Pulmonary artery endothelial cell (primary cell): ENCODE measurements at regions not wholly inside any gene's neighbourhood (a gene's known extent, or its start where the extent isn't known, plus 50 kb on each side); places are given as distances from the start of the nearest gene placed in this dataset.

Source experiments
- DNase-seq: peaks from one replicate; pipeline ENCODE4 v3.0.0-alpha.2; 2011; ENCODE audit warnings: low read depth, low spot score

DNA sequence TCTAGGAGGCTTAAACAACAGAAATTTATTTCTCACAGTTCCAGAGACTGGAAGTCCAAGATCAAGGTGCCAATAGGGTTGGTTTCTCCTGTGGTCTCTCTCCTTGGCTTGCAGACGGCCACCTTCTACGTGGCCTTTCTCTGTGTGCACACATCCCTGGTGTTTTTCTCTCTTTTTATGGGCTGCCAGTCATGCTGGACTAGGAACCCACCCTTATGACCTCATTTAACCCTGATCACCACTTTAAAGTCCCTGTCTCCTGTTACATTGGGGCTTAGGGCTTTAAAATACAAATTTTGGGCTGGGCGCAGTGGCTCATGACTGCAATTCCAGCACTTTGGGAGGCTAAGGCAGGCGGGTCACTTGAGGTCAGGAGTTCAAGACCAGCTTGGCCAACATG is 157.1 kb downstream of the TLE1 start:
- no peak for DNase-seq

DNA sequence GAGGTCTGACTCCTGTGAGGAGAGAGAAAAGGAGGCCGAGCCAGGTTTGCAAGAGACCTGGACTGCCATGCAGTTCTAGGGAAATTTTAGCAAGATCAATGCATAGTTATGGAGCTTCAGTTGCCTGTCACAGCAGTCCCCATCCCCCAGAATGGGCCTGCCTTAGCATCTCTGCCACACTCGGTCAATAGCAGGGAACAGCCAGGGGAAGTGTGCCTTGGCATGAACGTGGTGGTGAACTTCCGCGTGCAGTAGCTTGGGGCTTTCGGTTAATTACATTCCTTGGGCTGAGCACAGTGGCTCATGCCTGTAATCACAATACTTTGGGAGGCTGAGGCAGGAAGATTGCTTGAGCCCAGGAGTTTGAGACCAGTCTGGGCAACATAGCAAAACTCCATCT is 157.8 kb downstream of the TLE1 start:
- no peak for DNase-seq

DNA sequence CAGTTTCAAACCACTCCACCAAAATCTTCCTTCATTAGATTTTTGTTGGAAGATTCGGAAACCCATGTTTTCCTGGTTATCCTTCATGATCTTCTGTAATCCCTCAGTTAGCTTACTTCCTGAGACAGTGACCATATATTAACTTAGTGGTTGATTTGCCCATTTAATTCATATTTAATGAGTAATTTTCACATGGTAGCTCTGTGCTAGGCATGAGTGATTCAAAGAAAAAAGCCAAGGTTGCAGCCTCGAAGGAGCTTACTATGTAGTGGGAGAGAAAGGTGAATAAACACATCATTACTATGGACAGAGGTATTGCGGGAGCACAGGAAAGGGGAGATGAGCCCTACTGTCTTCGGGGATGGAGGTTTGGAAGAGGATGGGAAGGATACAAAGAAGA is 158.5 kb downstream of the TLE1 start:
- no peak for DNase-seq

DNA sequence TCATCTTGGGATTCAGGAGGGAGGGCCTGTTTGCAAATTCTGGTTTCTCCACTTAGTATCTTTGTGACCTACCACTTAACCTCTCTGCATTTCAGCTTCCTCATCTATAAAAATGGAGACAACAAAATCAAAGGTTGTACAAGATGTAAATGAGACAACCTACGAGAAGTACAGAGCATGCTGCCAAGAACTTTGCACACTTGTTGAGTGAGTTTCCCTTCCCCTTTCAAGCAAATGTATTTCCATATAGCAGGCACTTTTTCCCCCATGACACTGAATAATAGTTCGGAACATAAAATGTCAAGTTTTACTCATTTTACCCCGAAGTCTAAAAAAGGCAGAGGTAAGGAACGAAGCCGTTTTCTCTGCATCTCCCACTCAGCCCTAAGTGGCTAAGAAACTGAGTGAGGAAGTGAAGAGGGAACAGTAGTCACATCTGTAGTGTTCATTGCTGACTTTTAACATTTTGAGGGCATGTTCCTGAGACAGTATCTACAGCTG is 159.0 kb downstream of the TLE1 start:
- DNase-seq = no peak

DNA sequence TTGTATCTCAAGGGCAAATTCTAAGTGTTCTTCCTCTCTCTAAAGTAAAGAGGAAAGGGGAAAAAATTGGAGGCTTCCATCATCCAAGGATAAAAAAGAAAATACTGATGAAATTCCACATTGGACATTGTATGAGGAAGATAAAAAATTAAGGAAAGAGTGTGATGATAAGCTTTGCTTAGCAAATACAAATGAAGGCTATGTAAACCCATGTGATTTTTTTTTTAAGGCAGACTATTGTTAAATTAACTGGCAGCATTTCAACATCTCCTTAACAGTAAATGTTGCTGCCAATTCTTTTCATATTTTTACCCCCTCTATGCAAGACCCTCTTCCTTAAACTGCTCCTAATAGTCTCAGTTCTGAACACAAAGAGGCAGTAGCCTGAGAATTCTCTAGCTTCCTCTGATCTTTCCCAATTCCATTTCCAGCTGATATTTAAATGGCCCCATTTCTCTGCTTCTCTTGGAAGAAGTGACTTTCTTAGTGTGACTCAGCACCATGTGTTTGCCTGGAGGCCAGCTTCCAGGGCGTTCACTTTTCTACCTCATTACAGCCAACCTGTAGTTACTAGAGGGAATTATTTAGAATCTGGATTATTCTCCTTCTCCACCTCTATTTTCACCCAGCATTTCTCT is 159.7 kb downstream of the TLE1 start:
- peak; percentile 48 for DNase-seq

DNA sequence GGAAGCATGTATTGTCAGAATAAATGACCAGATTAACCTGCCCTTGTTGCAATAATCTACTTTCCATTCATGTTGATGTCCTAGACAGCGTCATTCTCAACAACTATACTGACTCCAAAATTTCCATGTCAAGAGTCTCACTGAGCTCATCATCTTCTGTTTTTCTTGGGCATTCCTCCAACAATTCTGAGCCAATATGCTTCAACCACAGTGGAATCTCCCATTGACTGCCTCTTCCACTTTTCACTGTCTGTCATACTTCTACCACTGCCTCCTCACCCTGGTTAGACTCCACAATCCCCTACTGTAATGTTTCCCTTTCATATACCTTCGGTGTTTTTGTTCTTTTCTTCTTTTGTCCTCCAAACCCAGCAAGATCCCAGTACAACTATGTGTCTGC is 162.8 kb downstream of the TLE1 start:
- no peak for DNase-seq

DNA sequence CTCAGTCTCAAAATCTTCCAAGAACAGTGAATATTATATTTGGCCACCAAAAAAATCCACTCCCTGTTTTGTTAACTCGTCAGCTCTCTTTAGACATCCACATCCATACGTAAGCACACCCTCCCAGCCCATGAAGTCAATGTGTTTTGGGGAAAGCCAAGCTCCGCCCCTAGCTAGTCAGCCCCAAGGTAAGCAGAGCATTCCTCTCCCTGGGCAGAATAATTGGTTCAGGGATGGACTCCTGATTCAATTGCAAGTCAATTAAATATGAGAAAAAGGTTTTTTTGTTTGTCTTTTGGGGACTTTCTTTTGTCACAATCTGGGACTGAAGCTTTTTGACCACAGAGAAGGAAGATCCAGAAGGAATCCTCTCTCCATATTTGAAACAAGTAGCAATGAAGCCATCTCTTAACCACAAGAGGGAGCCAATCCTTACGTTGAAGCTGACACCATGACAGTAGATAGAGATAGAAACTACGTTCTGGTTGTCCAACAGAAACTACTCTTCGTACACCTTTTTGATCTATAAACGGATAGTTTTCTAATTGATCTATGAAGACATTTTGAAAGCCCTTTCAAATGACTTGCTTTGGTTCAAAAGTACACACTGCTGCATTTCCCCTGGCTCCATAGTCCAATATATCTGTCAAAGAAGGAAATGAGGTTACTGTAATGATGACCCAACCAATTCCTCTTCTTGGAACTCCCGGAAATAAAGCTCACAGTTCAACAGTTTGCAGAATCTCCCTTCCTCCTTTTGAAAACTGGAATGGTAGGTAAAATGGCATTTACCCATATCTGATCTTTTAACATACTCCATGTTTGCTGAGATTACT is 166.4 kb downstream of the TLE1 start:
- peak; percentile 39 for DNase-seq

DNA sequence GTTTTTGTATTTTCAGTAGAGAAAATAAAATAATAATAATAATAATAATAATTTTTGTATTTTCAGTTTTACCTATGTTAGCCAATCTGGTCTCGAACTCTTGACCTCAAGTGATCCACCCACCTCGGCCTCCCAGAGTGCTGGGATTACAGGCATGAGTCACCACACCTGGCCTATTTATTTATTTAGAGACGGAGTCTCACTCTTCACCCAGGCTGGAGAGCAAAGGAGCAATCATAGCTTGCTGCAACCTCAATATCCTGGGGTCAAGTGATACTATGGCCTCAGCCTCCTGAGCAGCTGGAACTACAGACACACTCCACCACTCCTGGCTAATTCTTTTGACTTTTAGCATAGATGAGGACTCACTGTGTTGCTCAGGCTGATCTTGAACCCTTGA is 167.5 kb downstream of the TLE1 start:
- no peak for DNase-seq

DNA sequence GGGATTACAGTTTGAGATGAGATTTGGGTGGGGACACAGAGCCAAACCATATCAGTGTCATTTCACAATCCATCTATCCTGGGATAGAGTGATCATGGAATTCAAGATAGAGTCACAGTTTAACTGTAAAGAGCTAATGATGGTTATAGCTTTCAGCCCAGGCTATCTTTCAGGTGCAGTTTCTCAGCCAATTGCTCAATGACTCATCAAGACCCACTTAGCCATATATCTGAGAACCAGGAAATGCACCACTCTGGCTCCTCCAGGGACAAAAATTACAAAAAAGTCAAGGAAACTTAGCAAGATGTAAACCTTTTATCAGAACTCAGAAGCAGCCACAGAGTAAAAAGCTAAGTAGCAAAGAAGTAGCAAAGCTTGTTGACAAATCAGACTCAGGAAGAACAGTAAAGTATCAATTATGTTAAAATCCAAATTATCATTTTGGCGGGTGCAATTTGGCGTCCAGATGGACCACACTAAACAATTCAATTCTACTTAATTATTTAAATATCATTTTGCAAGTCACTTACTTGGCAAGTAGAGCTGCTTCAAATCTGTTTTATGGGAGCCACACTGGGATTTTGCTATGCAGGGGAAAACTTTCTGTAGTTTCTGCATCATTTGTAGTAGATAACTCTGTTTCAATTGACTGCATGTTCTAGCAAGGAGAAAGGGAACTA is 169.4 kb downstream of the TLE1 start:
- DNase-seq = no peak

DNA sequence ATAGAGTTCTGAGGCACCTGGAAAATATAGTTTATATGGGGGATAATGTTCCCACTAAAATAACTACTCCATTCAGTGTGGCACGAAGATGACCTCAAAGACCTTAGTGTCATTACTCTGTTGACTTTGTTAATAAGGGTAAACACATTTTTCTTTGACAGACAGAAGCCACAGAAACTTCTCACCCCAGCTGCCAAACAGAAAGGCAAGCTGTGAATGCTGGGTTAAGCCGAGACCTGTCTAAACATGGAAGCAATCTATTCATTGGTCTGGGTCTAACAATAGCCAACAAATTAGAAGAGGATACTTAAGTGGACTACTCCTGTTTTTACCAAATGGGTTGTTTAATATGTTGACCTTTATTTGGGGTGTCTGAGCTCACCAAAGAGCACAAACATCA is 171.4 kb downstream of the TLE1 start:
- DNase-seq = no peak

DNA sequence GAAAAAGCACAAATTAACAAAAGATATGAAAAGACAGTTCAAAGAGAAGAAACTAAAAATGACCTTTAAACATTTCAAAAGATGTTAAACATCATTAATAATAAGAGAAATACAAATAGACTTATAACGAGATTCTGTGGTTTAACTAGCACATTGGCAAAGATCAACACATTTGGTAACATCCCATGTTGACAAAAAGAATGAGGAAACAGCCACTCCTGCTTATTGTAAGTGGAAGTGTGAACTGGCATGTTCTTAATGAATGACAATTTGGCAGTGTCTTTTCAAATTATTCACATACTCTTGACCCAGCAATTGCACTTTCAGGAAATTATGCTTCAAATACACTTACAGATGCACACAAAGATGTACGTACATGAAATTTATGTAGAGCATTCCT is 176.3 kb downstream of the TLE1 start:
- no peak for DNase-seq

DNA sequence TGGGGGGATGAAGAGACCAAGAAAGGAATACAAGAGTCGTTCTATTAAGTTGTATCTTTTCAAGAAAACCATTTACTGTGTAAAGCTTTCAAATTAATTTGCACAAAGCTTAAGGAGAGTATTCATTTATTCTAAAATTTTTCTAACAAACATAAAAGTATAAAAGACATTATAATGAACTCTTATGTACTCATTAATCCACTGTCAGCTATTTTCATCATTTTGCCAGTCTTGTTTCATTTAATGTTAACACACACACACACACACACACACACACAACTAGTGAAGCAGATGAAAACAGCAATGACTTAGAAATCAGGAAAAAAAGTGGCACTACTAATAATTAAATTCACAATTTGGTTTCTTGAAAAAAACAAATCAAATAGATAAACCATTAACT is 176.7 kb downstream of the TLE1 start:
- DNase-seq = no peak

DNA sequence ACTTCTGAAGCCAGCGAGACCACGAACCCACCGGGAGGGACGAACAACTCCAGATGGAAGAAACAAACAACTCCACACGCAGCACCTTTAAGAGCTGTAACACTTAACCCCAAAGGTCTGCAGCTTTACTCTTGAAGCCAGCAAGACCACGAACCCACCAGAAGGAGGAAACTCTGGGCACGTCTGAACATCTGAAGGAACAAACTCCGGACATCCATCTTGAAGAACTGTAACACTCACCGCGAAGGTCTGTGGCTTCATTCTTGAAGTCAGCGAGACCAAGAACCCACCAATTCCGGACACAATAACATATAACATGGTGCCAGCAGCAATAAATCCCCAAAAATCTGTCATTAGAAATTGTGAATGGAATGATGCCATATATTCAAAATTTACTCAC is 180.9 kb downstream of the TLE1 start:
- DNase-seq = no peak

DNA sequence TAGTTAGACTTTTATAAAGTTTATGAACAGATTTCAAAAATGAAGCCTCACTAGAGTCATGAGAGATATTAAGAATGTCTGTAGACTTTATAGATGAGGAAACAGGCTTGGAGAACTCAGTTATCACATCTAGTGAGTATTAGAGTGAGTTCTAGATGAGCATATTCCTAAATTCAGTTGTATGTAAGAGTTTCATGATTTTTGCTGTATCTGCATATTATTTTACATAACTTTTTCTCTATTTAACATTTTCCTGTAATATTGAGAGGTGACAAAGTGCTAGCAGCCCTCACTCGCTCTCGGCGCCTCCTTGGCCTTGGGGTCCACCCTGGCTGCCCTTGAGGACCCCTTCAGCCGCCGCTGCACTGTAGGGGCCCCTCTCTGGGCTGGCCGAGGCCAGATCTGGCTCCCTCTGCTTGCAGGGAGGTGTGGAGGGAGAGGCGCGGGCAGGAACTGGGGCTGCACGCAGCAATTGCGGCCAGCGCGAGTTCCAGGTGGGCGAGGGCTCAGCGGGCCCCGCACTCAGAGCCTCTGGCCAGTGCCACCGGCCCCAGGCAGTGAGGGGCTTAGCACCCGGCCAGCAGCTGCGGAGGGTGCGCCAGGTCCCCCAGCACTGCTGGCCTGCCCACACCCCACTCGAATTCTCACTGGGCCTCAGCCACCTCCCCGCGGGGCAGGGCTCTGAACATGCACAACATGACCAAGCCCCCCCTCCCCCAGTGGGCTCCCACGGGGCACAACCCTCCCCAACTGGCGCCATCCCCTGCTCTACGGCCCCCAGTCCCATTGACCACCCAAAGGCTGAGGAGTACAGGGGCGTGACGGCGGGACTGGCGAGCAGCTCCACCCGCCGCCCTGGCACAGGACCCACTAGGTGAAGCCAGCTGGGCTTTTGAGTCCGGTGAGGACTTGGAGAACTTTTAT is 182.1 kb downstream of the TLE1 start:
- DNase-seq = no peak

DNA sequence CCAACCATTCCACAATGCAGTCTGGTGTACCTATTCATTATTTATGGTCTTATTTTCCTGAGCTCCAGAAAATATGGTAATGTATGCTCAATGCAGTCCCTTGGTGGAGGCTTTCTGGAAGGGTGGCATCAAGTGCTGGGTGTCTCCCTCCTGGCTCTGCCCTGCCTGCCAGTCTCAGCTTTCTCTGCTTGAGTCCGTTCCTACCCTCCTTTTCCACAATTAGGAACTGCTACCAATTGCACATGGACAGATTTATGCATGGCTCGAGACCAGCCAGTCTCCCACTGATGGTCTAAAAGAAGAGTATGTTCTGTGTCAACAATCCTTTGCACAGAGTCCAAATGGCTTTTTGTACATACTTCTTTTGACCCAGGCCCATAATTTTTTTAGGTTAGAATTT is 189.8 kb downstream of the TLE1 start:
- no peak for DNase-seq

DNA sequence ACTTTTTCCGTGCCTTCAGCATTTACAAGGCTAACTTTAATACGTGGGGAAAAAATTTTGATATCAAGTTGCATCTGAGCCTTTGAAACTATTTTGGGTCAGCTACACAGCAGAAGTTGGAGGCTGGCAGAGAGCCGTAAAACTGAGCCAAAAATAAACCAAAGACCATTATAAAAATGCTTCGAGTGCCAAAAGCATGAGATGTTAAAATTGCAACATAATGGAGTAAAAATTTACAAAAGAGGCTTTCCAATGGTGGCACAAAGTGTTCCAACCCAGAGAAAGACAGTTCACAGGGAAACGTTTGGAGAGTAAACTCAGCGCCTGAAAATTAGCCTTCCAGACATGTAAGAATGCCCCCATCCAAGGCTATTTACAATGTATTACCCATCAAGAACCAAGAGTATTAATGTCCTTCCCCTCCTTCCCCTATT is 190.3 kb downstream of the TLE1 start:
- no peak for DNase-seq

DNA sequence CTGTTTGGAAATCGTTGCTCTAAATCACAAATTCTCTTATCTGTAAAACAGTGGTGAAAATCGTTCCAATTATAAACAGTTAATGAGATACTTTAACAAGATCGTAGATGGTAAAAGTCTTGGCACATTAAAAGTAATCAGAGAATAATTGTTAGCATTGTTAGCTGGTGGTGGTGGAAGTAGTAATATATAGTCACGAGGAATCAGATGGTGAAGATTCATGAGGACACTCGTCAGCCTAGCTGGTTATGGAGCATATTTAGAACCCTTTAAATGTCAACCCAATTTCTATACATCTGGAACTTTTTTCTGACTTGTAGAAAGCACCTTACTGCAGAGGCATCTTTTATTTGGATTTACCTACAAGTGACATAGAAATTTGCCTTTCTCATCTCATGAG is 190.8 kb downstream of the TLE1 start:
- no peak for DNase-seq

DNA sequence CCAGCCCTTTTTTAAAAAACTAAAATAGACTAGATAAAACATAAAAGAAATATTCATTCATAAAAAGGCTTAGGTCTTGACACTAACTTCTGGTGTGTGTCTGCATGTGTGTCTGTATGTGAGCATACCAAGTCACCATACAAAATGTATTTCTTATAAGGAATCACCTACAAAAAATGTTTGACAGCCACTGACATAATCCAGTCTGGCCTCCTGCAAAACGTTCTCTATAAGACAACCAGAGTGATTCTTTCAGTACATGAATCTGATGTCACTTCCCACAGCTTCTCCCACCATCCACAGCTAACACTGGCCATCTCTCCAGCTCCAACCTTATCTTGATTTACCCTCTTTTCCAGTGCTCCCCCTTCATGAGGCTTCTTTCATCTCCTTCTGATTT is 192.3 kb downstream of the TLE1 start:
- DNase-seq = no peak

DNA sequence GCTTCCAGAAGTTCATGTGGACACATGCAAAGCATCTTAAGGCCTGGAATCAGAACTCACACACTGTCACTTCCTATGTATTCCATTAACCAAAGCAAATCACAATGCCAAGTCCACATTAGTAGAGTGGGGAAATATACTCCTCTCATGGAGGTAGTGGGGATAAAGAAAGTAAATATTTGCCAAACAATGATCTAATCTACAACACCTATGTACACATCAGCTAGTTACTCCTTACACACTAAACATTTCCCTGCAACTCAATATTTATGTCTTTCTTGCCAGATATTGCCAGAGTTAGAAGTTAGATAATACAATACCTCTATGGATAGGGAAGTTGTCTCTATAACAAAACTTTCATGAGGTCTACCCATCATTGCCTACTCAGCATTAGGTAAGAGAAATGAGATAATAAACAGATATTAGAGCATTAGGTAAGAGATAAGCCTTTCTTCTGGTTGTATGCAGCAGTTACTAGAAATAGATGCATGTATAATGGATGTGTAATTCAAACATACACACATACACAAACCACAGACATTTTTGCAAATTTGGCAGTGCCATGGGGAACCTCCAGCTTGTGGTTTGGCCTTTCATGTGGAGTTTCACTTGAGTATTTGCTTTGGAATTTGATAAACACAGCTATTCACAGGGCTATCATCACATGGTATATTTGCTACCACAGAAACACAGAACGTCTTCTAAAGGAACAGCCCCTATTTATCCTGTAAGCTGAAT is 196.5 kb downstream of the TLE1 start:
- DNase-seq = no peak

DNA sequence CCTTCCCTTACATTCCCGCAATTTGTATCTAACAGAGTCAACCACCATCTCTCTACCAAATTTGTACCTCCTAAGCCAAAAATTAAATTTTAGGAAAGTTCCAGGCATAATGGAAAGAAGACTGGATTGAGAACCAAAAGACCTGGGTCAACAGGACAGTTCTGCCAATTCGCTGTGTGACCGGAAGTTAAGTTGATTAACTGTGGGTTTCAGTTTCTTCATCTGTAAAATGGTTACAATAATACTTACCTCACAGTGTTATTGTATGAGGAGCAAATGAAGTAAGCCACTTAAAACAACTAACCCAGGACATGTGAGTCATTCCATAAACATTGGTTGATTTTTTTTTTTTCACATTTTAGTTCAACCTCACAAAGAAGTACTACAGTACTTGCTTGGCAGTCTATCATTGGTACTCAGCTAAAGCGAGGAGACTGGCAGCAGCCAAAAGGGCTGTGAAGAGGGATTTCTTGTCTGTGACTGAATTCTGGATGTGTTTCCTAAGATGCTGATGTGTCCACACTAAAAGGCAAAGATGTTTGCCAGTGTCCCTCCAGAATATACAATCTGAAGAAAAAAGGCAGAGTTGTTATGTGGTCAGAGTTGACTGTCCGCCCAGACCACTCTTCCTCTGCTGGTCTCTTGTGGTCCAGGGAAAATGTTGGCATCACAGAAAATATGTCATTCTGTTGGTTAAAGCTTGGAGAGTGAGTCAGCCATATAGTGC is 198.6 kb downstream of the TLE1 start:
- DNase-seq = peak; percentile 1
